GM19455 (cell line): ENCODE measurements at regions not wholly inside any gene's neighbourhood (a gene's known extent, or its start where the extent isn't known, plus 50 kb on each side); places are given as distances from the start of the nearest gene placed in this dataset.

Experiments
- ATAC-seq: cut with Tn5 transposase; IDR thresholded peaks from one replicate; pipeline ENCODE4 v1.9.1; 2021; ENCODE audit not compliant: unreplicated experiment

- no peak for ATAC-seq
These were observed 231.2 kb upstream of the ARRDC4 start for GRCh38 chr15:97729270-97729669.

- ATAC-seq, result no peak
These were observed 230.2 kb upstream of the ARRDC4 start for GRCh38 chr15:97730315-97730714.

GRCh38 chr15:97731859-97732258, 228.6 kb upstream of the ARRDC4 start:
- ATAC-seq, result no peak

GRCh38 chr15:97733373-97733772, 227.1 kb upstream of the ARRDC4 start:
- ATAC-seq, result no peak

GRCh38 chr15:97736748-97737147, 223.8 kb upstream of the ARRDC4 start:
- ATAC-seq, result no peak

- peak; percentile 93 for ATAC-seq
These were observed 214.9 kb upstream of the ARRDC4 start for GRCh38 chr15:97745481-97746071.

GRCh38 chr15:97747342-97747741, 213.2 kb upstream of the ARRDC4 start:
- ATAC-seq, result no peak

GRCh38 chr15:97748576-97748975, 211.9 kb upstream of the ARRDC4 start:
- no peak for ATAC-seq

GRCh38 chr15:97750060-97750459, 210.4 kb upstream of the ARRDC4 start:
- no peak for ATAC-seq

GRCh38 chr15:97755726-97756125, 204.8 kb upstream of the ARRDC4 start:
- no peak for ATAC-seq

- ATAC-seq, result no peak
These were observed 201.1 kb upstream of the ARRDC4 start for GRCh38 chr15:97759363-97759762.

GRCh38 chr15:97761110-97761509, 199.4 kb upstream of the ARRDC4 start:
- ATAC-seq, result no peak

- ATAC-seq, result no peak
These were observed 177.3 kb upstream of the ARRDC4 start for GRCh38 chr15:97783240-97783639.

GRCh38 chr15:97786741-97787140, 173.8 kb upstream of the ARRDC4 start:
- no peak for ATAC-seq

GRCh38 chr15:97790180-97790579, 170.3 kb upstream of the ARRDC4 start:
- no peak for ATAC-seq

- no peak for ATAC-seq
These were observed 168.4 kb upstream of the ARRDC4 start for GRCh38 chr15:97791824-97792792.

GRCh38 chr15:97804950-97805349, 155.6 kb upstream of the ARRDC4 start:
- ATAC-seq, result no peak

- no peak for ATAC-seq
These were observed 153.7 kb upstream of the ARRDC4 start for GRCh38 chr15:97806766-97807165.

GRCh38 chr15:97815835-97816234, 144.7 kb upstream of the ARRDC4 start:
- no peak for ATAC-seq

- no peak for ATAC-seq
These were observed 143.1 kb upstream of the ARRDC4 start for GRCh38 chr15:97817276-97817890.

- no peak for ATAC-seq
These were observed 124.5 kb upstream of the ARRDC4 start for GRCh38 chr15:97836003-97836402.

GRCh38 chr15:97837896-97838295, 122.6 kb upstream of the ARRDC4 start:
- no peak for ATAC-seq
